ENCODE measurements at regions not wholly inside any gene's neighbourhood (a gene's known extent, or its start where the extent isn't known, plus 50 kb on each side); places are given as distances from the start of the nearest gene placed in this dataset.

- DNase-seq = no peak
Observed at GRCh38 chr10:71127773-71128172, 84.6 kb upstream of the UNC5B start.

- no peak for DNase-seq
Observed at GRCh38 chr10:71128311-71128980, 83.9 kb upstream of the UNC5B start.

GRCh38 chr10:71131096-71131495 lies 81.3 kb upstream of the UNC5B start:
- DNase-seq = no peak

- DNase-seq = no peak
Observed at GRCh38 chr10:71131508-71132088, 80.8 kb upstream of the UNC5B start.

- DNase-seq = no peak
Observed at GRCh38 chr10:71132321-71132810, 80.0 kb upstream of the UNC5B start.

- DNase-seq = no peak
Observed at GRCh38 chr10:71133710-71134686, 78.4 kb upstream of the UNC5B start.

GRCh38 chr10:71134732-71135211 lies 77.6 kb upstream of the UNC5B start:
- no peak for DNase-seq

GRCh38 chr10:71135236-71135635 lies 77.1 kb upstream of the UNC5B start:
- no peak for DNase-seq

- no peak for DNase-seq
Observed at GRCh38 chr10:71136036-71136721, 76.2 kb upstream of the UNC5B start.

- no peak for DNase-seq
Observed at GRCh38 chr10:71137701-71138100, 74.7 kb upstream of the UNC5B start.

- DNase-seq = no peak
Observed at GRCh38 chr10:71138166-71138830, 74.1 kb upstream of the UNC5B start.

- DNase-seq = no peak
Observed at GRCh38 chr10:71141528-71141927, 70.8 kb upstream of the UNC5B start.

- DNase-seq = no peak
Observed at GRCh38 chr10:71143170-71143569, 69.2 kb upstream of the UNC5B start.

- no peak for DNase-seq
Observed at GRCh38 chr10:71143610-71144009, 68.8 kb upstream of the UNC5B start.

GRCh38 chr10:71144824-71145223 lies 67.5 kb upstream of the UNC5B start:
- DNase-seq = no peak

GRCh38 chr10:71145352-71145945 lies 66.9 kb upstream of the UNC5B start:
- DNase-seq = no peak

- DNase-seq = peak in 1 of 2 donors; percentile 1
Observed at GRCh38 chr10:71150796-71151195, 61.6 kb upstream of the UNC5B start.

- DNase-seq = no peak
Observed at GRCh38 chr10:71152043-71152442, 60.3 kb upstream of the UNC5B start.

- DNase-seq = no peak
Observed at GRCh38 chr10:71156436-71156835, 55.9 kb upstream of the UNC5B start.

- no peak for DNase-seq
Observed at GRCh38 chr10:71157435-71157834, 54.9 kb upstream of the UNC5B start.

- DNase-seq = no peak
Observed at GRCh38 chr10:71158251-71158650, 54.1 kb upstream of the UNC5B start.

- DNase-seq = no peak
Observed at GRCh38 chr10:71158902-71159301, 53.5 kb upstream of the UNC5B start.
